Heart right ventricle (tissue), 16 donors: ENCODE measurements at regions not wholly inside any gene's neighbourhood (a gene's known extent, or its start where the extent isn't known, plus 50 kb on each side); places are given as distances from the start of the nearest gene placed in this dataset.

Experiments
- ATAC-seq, 8 donors: fragments of 200-7000 bp; cut with Tn5 transposase; one replicate each; pipeline ENCODE4 v1.9.1; 2020; ENCODE audit warnings: mild to moderate bottlenecking in 8 of 8, moderate library complexity in 8 of 8, moderate number of reproducible peaks in 1 of 8
- DNase-seq, 2 donors: peaks; one replicate each; pipeline ENCODE4 v3.0.0-alpha.2; 2020
- H3K27ac ChIP-seq, 10 donors: fragments of 200-600 bp; sonication (generic) in 2 of 10; one replicate each; pipeline versions ENCODE4 v1.5.0 to v1.8.0; 2020 to 2022; ENCODE audit warnings: mild to moderate bottlenecking in 3 of 10
- H3K27me3 ChIP-seq, 7 donors: fragments of 200-600 bp; one replicate each; pipeline ENCODE4 v1.8.0; 2021 to 2022; ENCODE audit warnings: mild to moderate bottlenecking in 2 of 7
- H3K36me3 ChIP-seq, 9 donors: fragments of 200-600 bp; sonication (generic) in 1 of 9; one replicate each; pipeline versions ENCODE4 v1.5.0 to v1.8.0; 2020 to 2022; ENCODE audit warnings: mild to moderate bottlenecking in 2 of 9
- H3K4me1 ChIP-seq, 9 donors: fragments of 200-600 bp; sonication (generic) in 1 of 9; one replicate each; pipeline versions ENCODE4 v1.5.0 to v1.8.0; 2020 to 2022; ENCODE audit warnings: mild to moderate bottlenecking in 4 of 9
- H3K4me3 ChIP-seq, 10 donors: fragments of 200-600 bp; sonication (generic) in 2 of 10; one replicate each; pipeline versions ENCODE4 v1.5.0 to v1.8.0; 2020 to 2022; ENCODE audit warnings: mild to moderate bottlenecking in 7 of 10, moderate library complexity in 2 of 10
- H3K9me3 ChIP-seq, 11 donors: fragments of 200-600 bp in 10 of 11; sonication (generic) in 2 of 11; one replicate each; pipeline versions ENCODE4 v1.5.0 to v1.8.0; 2013 to 2022; ENCODE audit warnings: mild to moderate bottlenecking in 2 of 11, control low read depth in 1 of 11, moderate library complexity in 1 of 11
- CTCF ChIP-seq, 9 donors: fragments of 200-600 bp; sonication (generic) in 2 of 9; IDR thresholded peaks; one replicate each; pipeline versions ENCODE4 v1.5.0 to v1.8.0; 2021 to 2022; ENCODE audit warnings: antibody characterized with exemption in 9 of 9, mild to moderate bottlenecking in 5 of 9, moderate library complexity in 1 of 9
- WGBS, 2 donors: extraction: QIAGEN DNeasy Blood & Tissue Kit; methylation state at CpG; one replicate each; pipeline ENCODE4 v1.1.7; 2013; ENCODE audit warnings: inconsistent platforms in 1 of 2; 5-methylcytosine and 5-hydroxymethylcytosine counted together
- intact Hi-C, 10 donors: fragments of 100-400 bp; cut with DNase I; formaldehyde crosslinking; loops; one replicate each; pipeline versions ENCODE4 v1.11.1 to v1.14.2; 2022
- donor health status: Arrhythmogenic right ventricular cardiomyopathy.
- donor health status: ischemic (EF 13 %, LVEDD 7.1; RV severe dilation, severe dysfunction).
- donor health status: healthy with polysubstance abuse.
- donor health status: DM: no; HTN: yes; CAD: no.
- donor health status: DM: no; HTN: no; CAD: no.
- donor health status: ischemic (EF 25% LVEDD 6.9; RV normal size, moderate dysfunction).
- donor health status: ischemic (EF 25% LVEDD 5.7; RV mildly dilated, moderate dysfunction).
- donor health status: healthy.
- donor health status: DM: yes; HTN: yes; CAD: no.
- donor health status: Ischemic cardiomyopathy.
- donor health status: ischemic (EF 35%, LVEDD 5.7; RV mildly dilated, moderate dysfunction).
- donor health status: nonischemic (EF 11% LVEDD 7.7; RV severe dilation, severe dysfunction).
- donor health status: DM: yes; HTN: yes; CAD: no.
- donor health status: PGD.
- donor health status: ischemic (EF 29% LVEDD 5.4; RV normal size, mild dysfunction).
- donor health status: nonischemic (EF 23%, LVEDD 6.1; RV moderate dilation, normal function).

DNA sequence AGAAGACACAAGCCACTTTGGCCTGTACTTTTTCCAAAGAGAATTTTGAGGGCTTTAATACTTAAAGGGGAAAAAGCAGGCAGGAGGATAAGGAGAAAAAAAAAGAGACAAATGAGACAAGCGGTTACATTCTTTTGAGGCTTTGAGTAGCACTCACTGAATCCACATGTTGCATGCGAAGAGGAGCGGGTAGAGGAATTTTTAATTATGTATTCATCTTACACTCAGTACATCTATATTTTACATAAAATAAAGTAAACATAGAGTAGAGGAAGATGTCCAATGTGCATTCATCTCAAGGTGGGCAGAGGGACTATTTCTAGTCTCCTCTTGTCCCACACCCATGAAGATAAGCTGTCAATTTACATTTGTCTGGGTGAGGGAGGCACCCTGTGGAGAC is 266.9 kb downstream of the CD109 start:
- DNase-seq (no peak), ATAC-seq (no peak)
- H3K9me3 ChIP-seq, result no peaks in the 10 kb centered on the region
- no peaks in the 10 kb centered on the region for H3K27me3 ChIP-seq
- H3K27ac ChIP-seq, result no peak overlapping the region
- no peak overlapping the region for H3K4me3 ChIP-seq
- intact Hi-C loops, result loop anchor here in 2 of 10 donors (10.0 kb wide), 2 partner anchors 108 to 1242 kb away; partner anchors contain the start of gene COL12A1 (in 1 of the 2)
- 95 to 97% methylated on average over 3 of the region's 3 CpGs for WGBS, 2 donors
- no peak for TF ChIP-seq CTCF (IDR thresholded peaks at IDR 0.05)
- peaks cover 0 to 9% (median 0%) of the 10 kb centered on the region in 9 donors for H3K4me1 ChIP-seq
- H3K36me3 ChIP-seq, result no peaks in the 10 kb centered on the region

GRCh38 chr6:73956305-73956704 is 260.3 kb downstream of the CD109 start:
- intact Hi-C loops, result no loop called here
- ATAC-seq (no peak), DNase-seq (no peak)
- Histone ChIP-seq H3K27ac (no peak overlapping the region), H3K4me1 (no peaks in the 10 kb centered on the region), H3K27me3 (no peaks in the 10 kb centered on the region), H3K36me3 (no peaks in the 10 kb centered on the region), H3K9me3 (peaks cover 0 to 2% (median 0%) of the 10 kb centered on the region in 11 donors), H3K4me3 (no peak overlapping the region)
- TF ChIP-seq CTCF (IDR thresholded peaks at IDR 0.05), result no peak
- 75 to 77% methylated on average over 1 of the region's 1 CpG for WGBS, 2 donors

DNA sequence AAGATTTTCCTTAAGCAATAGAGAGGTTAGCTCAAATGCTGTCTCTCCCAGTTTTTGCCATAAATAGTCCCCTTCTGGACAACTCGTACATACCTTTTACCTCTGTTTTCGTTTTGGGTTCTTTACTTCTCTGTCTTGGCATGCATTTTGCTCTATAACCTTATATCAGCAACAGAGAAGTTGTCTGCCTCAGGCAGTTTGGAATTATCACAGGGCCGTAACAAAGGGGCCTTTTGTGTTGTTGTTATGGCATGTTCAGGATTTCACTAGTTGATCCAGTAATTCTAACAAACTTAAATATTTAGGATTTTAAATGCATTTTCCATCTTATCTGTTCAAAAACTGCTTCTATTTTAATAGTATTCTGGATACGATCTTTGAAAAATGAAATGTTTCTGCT is 259.8 kb downstream of the CD109 start:
- ATAC-seq, result no peak
- Histone ChIP-seq H3K27me3 (no peaks in the 10 kb centered on the region), H3K27ac (no peak overlapping the region), H3K9me3 (peaks cover 0 to 2% (median 0%) of the 10 kb centered on the region in 11 donors), H3K4me1 (peaks cover 0 to 2% (median 0%) of the 10 kb centered on the region in 9 donors), H3K36me3 (no peaks in the 10 kb centered on the region), H3K4me3 (no peak overlapping the region)
- 75 to 76% methylated on average over 4 of the region's 4 CpGs for WGBS, 2 donors
- TF ChIP-seq CTCF (IDR thresholded peaks at IDR 0.05), result no peak
- no peak for DNase-seq
- intact Hi-C loops, result no loop called here

DNA sequence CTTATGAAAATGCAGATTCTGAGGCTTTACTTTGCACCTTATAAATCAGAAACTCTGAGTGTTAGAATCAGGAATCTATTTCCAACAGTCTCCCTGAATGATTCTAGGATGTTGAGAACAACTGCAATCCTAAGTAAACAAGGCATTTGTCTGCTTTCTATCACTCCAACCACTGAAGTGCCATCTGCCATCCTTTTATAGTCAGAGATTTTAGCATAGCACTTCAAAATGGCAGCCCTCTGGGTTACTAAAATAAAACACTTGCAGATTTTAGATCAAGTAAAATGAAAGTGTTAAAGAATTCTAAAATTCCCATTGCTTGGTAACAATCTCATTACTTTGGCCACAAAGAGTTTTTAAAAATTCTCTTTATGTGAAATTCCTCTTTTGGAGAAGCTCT is 258.9 kb downstream of the CD109 start:
- peaks cover 0 to 2% (median 0%) of the 10 kb centered on the region in 11 donors for H3K9me3 ChIP-seq

More for the DNA sequence above, 258.9 kb downstream of the CD109 start:
- H3K36me3 ChIP-seq, result no peaks in the 10 kb centered on the region
- H3K4me3 ChIP-seq, result no peak overlapping the region
- intact Hi-C loops, result no loop called here
- H3K27ac ChIP-seq, result no peak overlapping the region
- H3K27me3 ChIP-seq, result no peaks in the 10 kb centered on the region
- DNase-seq (no peak), ATAC-seq (no peak)
- TF ChIP-seq CTCF (IDR thresholded peaks at IDR 0.05), result no peak
- peaks cover 0 to 4% (median 0%) of the 10 kb centered on the region in 9 donors for H3K4me1 ChIP-seq
